ENCODE measurements at regions not wholly inside any gene's neighbourhood (a gene's known extent, or its start where the extent isn't known, plus 50 kb on each side); places are given as distances from the start of the nearest gene placed in this dataset.

- TF ChIP-seq CTCF (conservative IDR thresholded peaks at IDR 0.05 in 1 of 2, IDR thresholded peaks at IDR 0.05 in 1 of 2; ENCODE audit: extremely low read depth in 1 of 2, insufficient read depth in 1 of 2, low read depth in 1 of 2, low read length in 2 of 2) = no peak
- TF ChIP-seq EZH2 (IDR thresholded peaks at IDR 0.05; ENCODE audit: borderline replicate concordance, low read length) = no peak
Measured at GRCh38 chr14:81955123-81955522, 421.5 kb upstream of the SEL1L start.

Measured in mammary epithelial cell (primary cell).